SK-N-SH (cell line): ENCODE measurements at regions not wholly inside any gene's neighbourhood (a gene's known extent, or its start where the extent isn't known, plus 50 kb on each side); places are given as distances from the start of the nearest gene placed in this dataset.

Experiments used
- CTCF ChIA-PET: fragments of 300-600, 350-600 bp; formaldehyde crosslinking; extraction: SDS; loops from one replicate; lab custom pipeline; 2021; lab: Yijun Ruan, JAX
- POLR2A ChIA-PET: fragments of 350-600 bp; sonication (Branson Sonifier 250); formaldehyde crosslinking; extraction: SDS; loops from one replicate; lab custom pipeline; 2020; ENCODE audit warnings: antibody characterized with exemption, inconsistent platforms; lab: Yijun Ruan, JAX
- DNase-seq: peaks from one replicate; pipeline ENCODE4 v3.0.0; 2012
- H2AFZ ChIP-seq: fragments of 200-600 bp; sonication (generic); 2 replicates; pipeline ENCODE4 v1.8.1; 2016; ENCODE audit warnings: antibody characterized with exemption, mild to moderate bottlenecking, low read depth
- H3F3A ChIP-seq: fragments of 200-600 bp; sonication (generic); replicated peaks from 2 replicates; pipeline ENCODE3; 2016; ENCODE audit warnings: antibody characterized with exemption, mild to moderate bottlenecking; ENCODE audit not compliant: insufficient read depth
- H3K27ac ChIP-seq, 2 experiments: fragments of 200-500 bp in 1 of 2; fragments of 200-600 bp in 1 of 2; sonication (Bioruptor generic) in 1 of 2; sonication (generic), shearing (Covaris generic) in 1 of 2; 2 replicates each; pipeline versions ENCODE4 v1.5.1 to v1.6.1; 2014 to 2016; ENCODE audit warnings: low read depth in 2 of 2, inconsistent platforms in 1 of 2, low read length in 1 of 2, mild to moderate bottlenecking in 1 of 2, mixed read lengths in 1 of 2
- H3K27me3 ChIP-seq: fragments of 200-600 bp; sonication (generic), shearing (Covaris generic); 2 replicates; pipeline ENCODE4 v1.6.1; 2016; ENCODE audit warnings: mixed run types; ENCODE audit not compliant: insufficient read depth
- H3K36me3 ChIP-seq, 2 experiments: fragments of 200-500 bp in 1 of 2; fragments of 200-600 bp in 1 of 2; sonication (Bioruptor generic) in 1 of 2; sonication (generic) in 1 of 2; replicated peaks in 1 of 2; 2 replicates each; pipeline versions ENCODE3 to v1.5.1; 2014 to 2016; ENCODE audit warnings: low read length in 1 of 2, mild to moderate bottlenecking in 1 of 2; ENCODE audit not compliant: insufficient read depth in 2 of 2, control insufficient read depth in 1 of 2
- H3K4me1 ChIP-seq, 2 experiments: fragments of 200-500 bp in 1 of 2; fragments of 200-600 bp in 1 of 2; sonication (Bioruptor generic) in 1 of 2; sonication (generic), shearing (Covaris generic) in 1 of 2; 2 replicates each; pipeline versions ENCODE4 v1.5.1 to v1.6.1; 2014 to 2016; ENCODE audit warnings: low read depth in 1 of 2, low read length in 1 of 2, mixed run types in 1 of 2; ENCODE audit not compliant: insufficient read depth in 2 of 2, control insufficient read depth in 1 of 2
- H3K4me2 ChIP-seq: fragments of 200-600 bp; sonication (generic), shearing (Covaris generic); 2 replicates; pipeline ENCODE4 v1.6.1; 2017; ENCODE audit warnings: mixed run types
- H3K4me3 ChIP-seq, 2 experiments: fragments of 200-500 bp in 1 of 2; fragments of 200-600 bp in 1 of 2; sonication (Bioruptor generic) in 1 of 2; sonication (generic), shearing (Covaris generic) in 1 of 2; 2 replicates each; pipeline versions ENCODE4 v1.5.1 to v1.8.1; 2014 to 2016; ENCODE audit warnings: low read depth in 2 of 2, inconsistent platforms in 1 of 2, low read length in 1 of 2, mild to moderate bottlenecking in 1 of 2, mixed read lengths in 1 of 2, moderate library complexity in 1 of 2
- H3K79me2 ChIP-seq: fragments of 200-600 bp; sonication (generic); 2 replicates; pipeline ENCODE4 v1.8.1; 2017; ENCODE audit warnings: mild to moderate bottlenecking; ENCODE audit not compliant: insufficient read depth
- H3K9ac ChIP-seq: fragments of 200-600 bp; sonication (generic); 2 replicates; pipeline ENCODE4 v1.6.1; 2017; ENCODE audit warnings: mixed run types
- H3K9me2 ChIP-seq: fragments of 200-600 bp; sonication (generic); 2 replicates; pipeline ENCODE4 v1.6.1; 2017; ENCODE audit warnings: mixed run types
- H3K9me3 ChIP-seq: fragments of 200-600 bp; sonication (generic); 2 replicates; pipeline ENCODE4 v1.6.1; 2017; ENCODE audit warnings: mixed run types, mild to moderate bottlenecking, moderate library complexity
- H4K20me1 ChIP-seq: fragments of 200-600 bp; sonication (generic); 2 replicates; pipeline ENCODE4 v1.6.1; 2017; ENCODE audit warnings: mild to moderate bottlenecking, mixed run types; ENCODE audit not compliant: insufficient read depth
- ELF1 ChIP-seq: IDR thresholded peaks from 2 replicates; pipeline ENCODE4 v1.4.0; 2012
- EP300 ChIP-seq, 2 experiments: IDR thresholded peaks; 2 replicates each; pipeline versions ENCODE4 v1.4.0 to v1.6.1; 2012; ENCODE audit warnings: borderline replicate concordance in 1 of 2, low read depth in 1 of 2, low read length in 1 of 2
- FOXJ3 ChIP-seq: sonication (generic); formaldehyde crosslinking; IDR thresholded peaks from 2 replicates; pipeline ENCODE4 v1.5.1; 2020; ENCODE audit warnings: mild to moderate bottlenecking, missing genetic modification reagents
- FOXM1 ChIP-seq: IDR thresholded peaks from 2 replicates; pipeline ENCODE4 v1.4.0; 2012; ENCODE audit warnings: low read depth, mild to moderate bottlenecking
- GABPA ChIP-seq: IDR thresholded peaks from 2 replicates; pipeline ENCODE4 v1.4.0; 2012; ENCODE audit warnings: low read depth, mild to moderate bottlenecking
- GATA2 ChIP-seq: sonication (generic); formaldehyde crosslinking; IDR thresholded peaks from 2 replicates; pipeline ENCODE4 v1.5.0; 2020; ENCODE audit warnings: mild to moderate bottlenecking, missing genetic modification reagents
- JUND ChIP-seq: IDR thresholded peaks from 2 replicates; pipeline ENCODE4 v1.4.0; 2012
- MXI1 ChIP-seq: IDR thresholded peaks from 2 replicates; pipeline ENCODE4 v1.6.1; 2012; ENCODE audit warnings: mild to moderate bottlenecking, low read depth, low read length, improper control_type of control experiment
- NRF1 ChIP-seq: IDR thresholded peaks from 2 replicates; pipeline ENCODE4 v1.6.1; 2012; ENCODE audit warnings: low read depth, mild to moderate bottlenecking, low read length
- RAD21 ChIP-seq: IDR thresholded peaks from 2 replicates; pipeline ENCODE4 v1.6.1; 2012; ENCODE audit warnings: mild to moderate bottlenecking, low read length
- RCOR1 ChIP-seq: fragments of 150-350 bp; IDR thresholded peaks from 2 replicates; pipeline ENCODE4 v1.6.1; 2017; ENCODE audit warnings: antibody characterized with exemption, low read length
- RFX5 ChIP-seq: IDR thresholded peaks from 2 replicates; pipeline ENCODE4 v1.6.1; 2012; ENCODE audit warnings: mild to moderate bottlenecking, improper control_type of control experiment, low read length
- SMC3 ChIP-seq: IDR thresholded peaks from 2 replicates; pipeline ENCODE4 v1.6.1; 2012; ENCODE audit warnings: low read depth, low read length, improper control_type of control experiment
- WGBS: methylation state at CpG from one replicate; pipeline ENCODE4 v1.1.6; 2017; ENCODE audit warnings: low lambda C conversion rate; 5-methylcytosine and 5-hydroxymethylcytosine counted together
- TF ChIP-seq, protein P1 (sequence below): IDR thresholded peaks from 2 replicates; pipeline ENCODE4 v1.6.1; 2012; ENCODE audit warnings: mild to moderate bottlenecking, low read depth, low read length, moderate library complexity
- TF ChIP-seq, protein P2 (sequence below): IDR thresholded peaks from 2 replicates; pipeline ENCODE4 v1.4.0; 2012; ENCODE audit warnings: low read depth
- TF ChIP-seq, protein P3 (sequence below): fragments of 150-350 bp; IDR thresholded peaks from 2 replicates; pipeline ENCODE4 v1.6.1; 2017; ENCODE audit warnings: antibody characterized with exemption, low read length, low read depth, borderline replicate concordance
- TF ChIP-seq, protein P4 (sequence below): IDR thresholded peaks from 2 replicates; pipeline ENCODE4; 2012
- TF ChIP-seq, protein P5 (sequence below): IDR thresholded peaks from 2 replicates; pipeline ENCODE4 v1.4.0; 2012; ENCODE audit warnings: low read depth, borderline replicate concordance
- TF ChIP-seq, protein P6 (sequence below): fragments of 200-600 bp; sonication (generic); IDR thresholded peaks from 2 replicates; pipeline ENCODE4 v1.6.1; 2017; ENCODE audit warnings: antibody characterized with exemption, mild to moderate bottlenecking, moderate library complexity

DNA sequence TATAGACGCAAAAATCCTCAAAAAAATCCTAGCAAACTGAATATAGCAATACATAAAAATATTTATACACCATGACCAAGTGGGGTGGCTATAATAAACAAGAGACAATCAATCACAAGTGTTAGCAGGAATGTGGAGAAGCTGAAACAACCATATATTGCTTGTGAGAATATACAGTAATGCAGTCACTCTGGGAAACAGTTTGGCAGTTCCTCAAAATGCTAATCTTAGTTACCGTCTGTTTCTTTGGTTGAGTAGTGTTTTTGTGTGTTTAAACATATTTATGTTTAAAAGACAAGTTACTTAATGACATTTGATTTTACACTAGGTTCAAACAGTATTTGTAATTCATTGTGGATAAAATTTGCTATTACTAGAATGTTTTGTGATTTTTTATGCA lies 792.0 kb downstream of the LTN1 start:
- CTCF ChIA-PET, result no interaction called here
- Histone ChIP-seq H3K36me3 (no peaks in the 10 kb centered on the region), H2AFZ (no peak overlapping the region), H3K9me2 (no peaks in the 10 kb centered on the region), H3K9me3 (no peaks in the 10 kb centered on the region), H3K9ac (no peak overlapping the region), H3K4me1 (no peaks in the 10 kb centered on the region), H3K4me3 (no peak overlapping the region), H3K27ac (no peak overlapping the region), H3K79me2 (no peaks in the 10 kb centered on the region), H3F3A (no peaks in the 10 kb centered on the region), H4K20me1 (no peaks in the 10 kb centered on the region), H3K4me2 (no peak overlapping the region), H3K27me3 (no peaks in the 10 kb centered on the region)
- TF ChIP-seq, protein P1, sequence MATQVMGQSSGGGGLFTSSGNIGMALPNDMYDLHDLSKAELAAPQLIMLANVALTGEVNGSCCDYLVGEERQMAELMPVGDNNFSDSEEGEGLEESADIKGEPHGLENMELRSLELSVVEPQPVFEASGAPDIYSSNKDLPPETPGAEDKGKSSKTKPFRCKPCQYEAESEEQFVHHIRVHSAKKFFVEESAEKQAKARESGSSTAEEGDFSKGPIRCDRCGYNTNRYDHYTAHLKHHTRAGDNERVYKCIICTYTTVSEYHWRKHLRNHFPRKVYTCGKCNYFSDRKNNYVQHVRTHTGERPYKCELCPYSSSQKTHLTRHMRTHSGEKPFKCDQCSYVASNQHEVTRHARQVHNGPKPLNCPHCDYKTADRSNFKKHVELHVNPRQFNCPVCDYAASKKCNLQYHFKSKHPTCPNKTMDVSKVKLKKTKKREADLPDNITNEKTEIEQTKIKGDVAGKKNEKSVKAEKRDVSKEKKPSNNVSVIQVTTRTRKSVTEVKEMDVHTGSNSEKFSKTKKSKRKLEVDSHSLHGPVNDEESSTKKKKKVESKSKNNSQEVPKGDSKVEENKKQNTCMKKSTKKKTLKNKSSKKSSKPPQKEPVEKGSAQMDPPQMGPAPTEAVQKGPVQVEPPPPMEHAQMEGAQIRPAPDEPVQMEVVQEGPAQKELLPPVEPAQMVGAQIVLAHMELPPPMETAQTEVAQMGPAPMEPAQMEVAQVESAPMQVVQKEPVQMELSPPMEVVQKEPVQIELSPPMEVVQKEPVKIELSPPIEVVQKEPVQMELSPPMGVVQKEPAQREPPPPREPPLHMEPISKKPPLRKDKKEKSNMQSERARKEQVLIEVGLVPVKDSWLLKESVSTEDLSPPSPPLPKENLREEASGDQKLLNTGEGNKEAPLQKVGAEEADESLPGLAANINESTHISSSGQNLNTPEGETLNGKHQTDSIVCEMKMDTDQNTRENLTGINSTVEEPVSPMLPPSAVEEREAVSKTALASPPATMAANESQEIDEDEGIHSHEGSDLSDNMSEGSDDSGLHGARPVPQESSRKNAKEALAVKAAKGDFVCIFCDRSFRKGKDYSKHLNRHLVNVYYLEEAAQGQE, result no peak
- TF ChIP-seq, protein P2, sequence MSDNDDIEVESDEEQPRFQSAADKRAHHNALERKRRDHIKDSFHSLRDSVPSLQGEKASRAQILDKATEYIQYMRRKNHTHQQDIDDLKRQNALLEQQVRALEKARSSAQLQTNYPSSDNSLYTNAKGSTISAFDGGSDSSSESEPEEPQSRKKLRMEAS, result no peak
- TF ChIP-seq NRF1 (no peak), EP300 (IDR thresholded peaks at IDR 0.05; ENCODE audit: borderline replicate concordance in 1 of 2, low read depth in 1 of 2, low read length in 1 of 2) (no peak)
- 70% methylated on average over 2 of the region's 2 CpGs for WGBS
- no peak for DNase-seq
- POLR2A ChIA-PET, result no interaction called here

DNA sequence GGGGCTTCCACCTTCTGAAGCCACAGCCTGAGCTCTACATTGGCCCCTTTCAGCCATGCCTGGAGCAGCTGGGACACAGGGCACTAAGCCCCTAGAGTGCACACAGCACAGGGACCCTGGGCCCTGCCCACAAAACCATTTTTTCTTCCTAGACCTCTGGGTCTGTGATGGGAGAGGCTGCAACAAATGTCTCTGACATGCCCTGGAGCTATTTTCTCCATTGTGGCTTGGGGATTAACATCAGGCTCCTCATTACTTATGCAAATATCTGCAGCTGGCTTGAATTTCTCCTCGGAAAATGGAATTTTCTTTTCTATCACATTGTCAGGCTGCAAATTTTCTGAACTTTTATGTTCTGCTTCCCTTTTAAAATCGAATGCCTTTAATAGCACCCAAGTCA lies 795.7 kb downstream of the LTN1 start:
- Histone ChIP-seq H3K4me2 (no peak overlapping the region), H3K4me1 (no peaks in the 10 kb centered on the region), H3F3A (no peaks in the 10 kb centered on the region), H3K27ac (no peak overlapping the region), H3K9me3 (no peaks in the 10 kb centered on the region), H3K9ac (no peak overlapping the region), H2AFZ (no peak overlapping the region), H3K79me2 (no peaks in the 10 kb centered on the region), H3K36me3 (no peaks in the 10 kb centered on the region), H4K20me1 (no peaks in the 10 kb centered on the region), H3K27me3 (no peaks in the 10 kb centered on the region), H3K4me3 (no peak overlapping the region), H3K9me2 (no peaks in the 10 kb centered on the region)
- WGBS, result 31% methylated on average over 2 of the region's 2 CpGs
- ChIA-PET POLR2A (no interaction called here), CTCF (no interaction called here)
- no peak for DNase-seq
- TF ChIP-seq JUND (no peak), RAD21 (no peak), GABPA (no peak), FOXM1 (no peak), SMC3 (no peak), NRF1 (no peak), RFX5 (no peak), MXI1 (no peak), GATA2 (CRISPR knock-in tag) (no peak), RCOR1 (no peak), ELF1 (no peak), FOXJ3 (CRISPR knock-in tag) (no peak)
- TF ChIP-seq, protein P3, sequence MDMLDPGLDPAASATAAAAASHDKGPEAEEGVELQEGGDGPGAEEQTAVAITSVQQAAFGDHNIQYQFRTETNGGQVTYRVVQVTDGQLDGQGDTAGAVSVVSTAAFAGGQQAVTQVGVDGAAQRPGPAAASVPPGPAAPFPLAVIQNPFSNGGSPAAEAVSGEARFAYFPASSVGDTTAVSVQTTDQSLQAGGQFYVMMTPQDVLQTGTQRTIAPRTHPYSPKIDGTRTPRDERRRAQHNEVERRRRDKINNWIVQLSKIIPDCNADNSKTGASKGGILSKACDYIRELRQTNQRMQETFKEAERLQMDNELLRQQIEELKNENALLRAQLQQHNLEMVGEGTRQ, result no peak
- TF ChIP-seq, protein P4, sequence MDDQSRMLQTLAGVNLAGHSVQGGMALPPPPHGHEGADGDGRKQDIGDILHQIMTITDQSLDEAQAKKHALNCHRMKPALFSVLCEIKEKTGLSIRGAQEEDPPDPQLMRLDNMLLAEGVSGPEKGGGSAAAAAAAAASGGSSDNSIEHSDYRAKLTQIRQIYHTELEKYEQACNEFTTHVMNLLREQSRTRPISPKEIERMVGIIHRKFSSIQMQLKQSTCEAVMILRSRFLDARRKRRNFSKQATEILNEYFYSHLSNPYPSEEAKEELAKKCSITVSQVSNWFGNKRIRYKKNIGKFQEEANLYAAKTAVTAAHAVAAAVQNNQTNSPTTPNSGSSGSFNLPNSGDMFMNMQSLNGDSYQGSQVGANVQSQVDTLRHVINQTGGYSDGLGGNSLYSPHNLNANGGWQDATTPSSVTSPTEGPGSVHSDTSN, result no peak
- TF ChIP-seq, protein P5, sequence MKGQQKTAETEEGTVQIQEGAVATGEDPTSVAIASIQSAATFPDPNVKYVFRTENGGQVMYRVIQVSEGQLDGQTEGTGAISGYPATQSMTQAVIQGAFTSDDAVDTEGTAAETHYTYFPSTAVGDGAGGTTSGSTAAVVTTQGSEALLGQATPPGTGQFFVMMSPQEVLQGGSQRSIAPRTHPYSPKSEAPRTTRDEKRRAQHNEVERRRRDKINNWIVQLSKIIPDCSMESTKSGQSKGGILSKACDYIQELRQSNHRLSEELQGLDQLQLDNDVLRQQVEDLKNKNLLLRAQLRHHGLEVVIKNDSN, result no peak
- TF ChIP-seq, protein P6, sequence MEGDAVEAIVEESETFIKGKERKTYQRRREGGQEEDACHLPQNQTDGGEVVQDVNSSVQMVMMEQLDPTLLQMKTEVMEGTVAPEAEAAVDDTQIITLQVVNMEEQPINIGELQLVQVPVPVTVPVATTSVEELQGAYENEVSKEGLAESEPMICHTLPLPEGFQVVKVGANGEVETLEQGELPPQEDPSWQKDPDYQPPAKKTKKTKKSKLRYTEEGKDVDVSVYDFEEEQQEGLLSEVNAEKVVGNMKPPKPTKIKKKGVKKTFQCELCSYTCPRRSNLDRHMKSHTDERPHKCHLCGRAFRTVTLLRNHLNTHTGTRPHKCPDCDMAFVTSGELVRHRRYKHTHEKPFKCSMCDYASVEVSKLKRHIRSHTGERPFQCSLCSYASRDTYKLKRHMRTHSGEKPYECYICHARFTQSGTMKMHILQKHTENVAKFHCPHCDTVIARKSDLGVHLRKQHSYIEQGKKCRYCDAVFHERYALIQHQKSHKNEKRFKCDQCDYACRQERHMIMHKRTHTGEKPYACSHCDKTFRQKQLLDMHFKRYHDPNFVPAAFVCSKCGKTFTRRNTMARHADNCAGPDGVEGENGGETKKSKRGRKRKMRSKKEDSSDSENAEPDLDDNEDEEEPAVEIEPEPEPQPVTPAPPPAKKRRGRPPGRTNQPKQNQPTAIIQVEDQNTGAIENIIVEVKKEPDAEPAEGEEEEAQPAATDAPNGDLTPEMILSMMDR, result no peak
